Kidney epithelial cell (primary cell): ENCODE measurements at regions not wholly inside any gene's neighbourhood (a gene's known extent, or its start where the extent isn't known, plus 50 kb on each side); places are given as distances from the start of the nearest gene placed in this dataset.

Experiments used
- DNase-seq: peaks from one replicate; pipeline ENCODE4 v3.0.0-alpha.2; 2010; ENCODE audit warnings: low read depth
- H3K27me3 ChIP-seq: 2 replicates; pipeline ENCODE4 v1.6.0; 2011; ENCODE audit warnings: low read length; ENCODE audit not compliant: control insufficient read depth, insufficient read depth
- H3K36me3 ChIP-seq: 2 replicates; pipeline ENCODE4 v1.5.1; 2011; ENCODE audit warnings: low read length; ENCODE audit not compliant: control insufficient read depth, insufficient read depth
- H3K4me3 ChIP-seq: 2 replicates; pipeline ENCODE4 v1.5.1; 2011; ENCODE audit warnings: low read depth, mild to moderate bottlenecking, control low read depth, low read length
- TF ChIP-seq, protein P1 (sequence below): IDR thresholded peaks from 2 replicates; pipeline ENCODE4 v1.5.1; 2011; ENCODE audit warnings: mild to moderate bottlenecking, moderate library complexity, low read length, control low read depth, inconsistent platforms; ENCODE audit not compliant: insufficient read depth, poor library complexity, severe bottlenecking

DNA sequence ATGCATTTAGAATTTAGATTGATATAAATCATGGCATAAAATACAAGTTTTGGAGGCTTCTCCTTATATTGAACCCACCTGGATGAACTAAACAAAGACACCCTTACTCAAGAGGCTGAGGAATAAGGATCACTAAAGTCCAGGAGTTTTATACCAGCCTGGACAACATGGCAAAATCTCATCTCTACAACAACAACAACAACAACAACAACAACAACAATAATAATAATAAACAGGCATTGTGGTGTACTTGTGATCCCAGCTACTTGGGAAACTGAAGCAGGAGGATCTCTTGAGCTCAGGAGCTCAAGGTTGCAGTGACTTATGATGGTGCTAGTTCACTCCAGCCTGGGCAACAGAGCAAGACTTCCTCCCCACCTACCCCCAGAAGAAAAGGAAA is 558.0 kb downstream of the TOX3 start:
- TF ChIP-seq, protein P1, sequence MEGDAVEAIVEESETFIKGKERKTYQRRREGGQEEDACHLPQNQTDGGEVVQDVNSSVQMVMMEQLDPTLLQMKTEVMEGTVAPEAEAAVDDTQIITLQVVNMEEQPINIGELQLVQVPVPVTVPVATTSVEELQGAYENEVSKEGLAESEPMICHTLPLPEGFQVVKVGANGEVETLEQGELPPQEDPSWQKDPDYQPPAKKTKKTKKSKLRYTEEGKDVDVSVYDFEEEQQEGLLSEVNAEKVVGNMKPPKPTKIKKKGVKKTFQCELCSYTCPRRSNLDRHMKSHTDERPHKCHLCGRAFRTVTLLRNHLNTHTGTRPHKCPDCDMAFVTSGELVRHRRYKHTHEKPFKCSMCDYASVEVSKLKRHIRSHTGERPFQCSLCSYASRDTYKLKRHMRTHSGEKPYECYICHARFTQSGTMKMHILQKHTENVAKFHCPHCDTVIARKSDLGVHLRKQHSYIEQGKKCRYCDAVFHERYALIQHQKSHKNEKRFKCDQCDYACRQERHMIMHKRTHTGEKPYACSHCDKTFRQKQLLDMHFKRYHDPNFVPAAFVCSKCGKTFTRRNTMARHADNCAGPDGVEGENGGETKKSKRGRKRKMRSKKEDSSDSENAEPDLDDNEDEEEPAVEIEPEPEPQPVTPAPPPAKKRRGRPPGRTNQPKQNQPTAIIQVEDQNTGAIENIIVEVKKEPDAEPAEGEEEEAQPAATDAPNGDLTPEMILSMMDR = no peak
- no peak for DNase-seq
- no peaks in the 10 kb centered on the region for H3K27me3 ChIP-seq
- H3K4me3 ChIP-seq = no peak overlapping the region
- no peaks in the 10 kb centered on the region for H3K36me3 ChIP-seq

DNA sequence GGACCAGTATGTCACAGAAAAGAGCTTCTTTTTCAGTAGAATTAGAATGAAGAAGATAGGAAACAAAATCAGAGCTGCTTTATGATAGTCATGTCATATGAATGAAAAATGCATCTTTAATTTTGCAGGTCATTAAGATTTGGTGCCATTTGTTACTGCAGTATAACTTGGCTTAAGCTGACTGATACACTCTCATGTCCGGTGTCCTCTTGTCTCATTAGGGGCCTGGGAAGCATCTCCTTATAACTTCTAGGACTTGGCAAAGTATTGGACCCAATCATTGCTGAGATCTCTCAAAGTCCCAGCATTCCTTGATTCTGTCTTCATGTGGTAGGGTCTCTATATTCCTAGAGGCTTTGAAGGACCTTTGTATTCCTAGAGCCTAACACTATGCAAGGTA is 559.4 kb downstream of the TOX3 start:
- TF ChIP-seq, protein P1 = no peak
- DNase-seq = no peak
- H3K27me3 ChIP-seq = no peaks in the 10 kb centered on the region
- H3K4me3 ChIP-seq = no peak overlapping the region
- H3K36me3 ChIP-seq = no peaks in the 10 kb centered on the region

DNA sequence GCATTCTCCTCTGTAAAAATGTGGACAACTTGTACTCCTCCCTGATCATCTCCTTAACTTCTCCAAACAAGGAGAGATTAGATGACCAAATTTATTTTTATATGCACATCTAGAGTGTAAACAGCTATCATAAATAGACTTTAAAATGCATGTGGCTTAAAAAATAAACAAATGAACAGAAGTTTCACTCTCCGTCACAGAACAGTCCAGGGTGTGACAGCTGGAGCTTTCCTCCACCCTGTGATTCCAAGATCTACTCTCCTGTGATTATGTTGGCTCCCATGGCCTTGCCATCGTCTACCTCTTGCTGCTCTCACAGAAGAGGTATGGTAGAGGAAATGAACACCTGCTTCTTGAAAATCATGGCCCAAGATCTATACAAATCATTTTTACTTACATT is 560.2 kb downstream of the TOX3 start:
- Histone ChIP-seq H3K27me3 (no peaks in the 10 kb centered on the region), H3K36me3 (no peaks in the 10 kb centered on the region), H3K4me3 (no peak overlapping the region)
- DNase-seq = no peak
- TF ChIP-seq, protein P1 = no peak

DNA sequence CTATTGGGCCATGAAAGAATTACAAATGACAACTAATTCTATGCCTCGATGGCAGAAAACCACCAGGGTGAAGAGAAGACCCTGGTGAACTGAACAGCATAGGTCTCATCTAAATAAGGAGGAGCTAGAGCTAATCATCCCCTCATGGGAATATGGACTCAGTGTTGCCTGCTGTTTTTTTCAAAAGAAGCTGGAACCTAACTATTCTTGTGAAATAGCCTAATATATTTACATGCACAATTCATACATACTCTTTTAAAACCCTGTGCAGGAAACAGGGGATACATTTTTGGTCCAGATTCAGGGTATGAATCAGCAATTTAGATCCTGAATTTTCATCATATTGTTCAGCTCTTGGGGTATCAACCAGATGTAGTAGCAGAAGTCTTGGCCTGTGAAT is 560.6 kb downstream of the TOX3 start:
- no peak for DNase-seq
- TF ChIP-seq, protein P1 = no peak
- Histone ChIP-seq H3K36me3 (no peaks in the 10 kb centered on the region), H3K4me3 (no peak overlapping the region), H3K27me3 (no peaks in the 10 kb centered on the region)

DNA sequence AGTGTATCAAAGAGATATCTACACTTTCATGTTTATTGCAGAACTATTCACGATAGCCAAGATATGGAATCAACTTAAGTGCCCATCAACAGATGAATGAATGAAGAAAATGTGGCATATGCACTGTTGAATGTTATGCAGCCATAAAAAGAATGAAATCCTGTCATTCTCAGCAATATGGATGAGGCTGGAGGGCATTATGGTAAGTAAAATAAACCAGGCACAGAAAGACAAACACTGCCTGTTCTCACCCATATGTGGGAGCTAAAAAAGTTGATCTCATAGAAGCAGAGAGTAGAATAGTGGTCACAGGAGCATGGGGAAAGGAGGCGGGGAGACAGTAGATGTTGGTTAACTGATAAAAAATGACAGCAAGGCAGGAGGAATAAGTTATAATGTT is 561.8 kb downstream of the TOX3 start:
- TF ChIP-seq, protein P1 = no peak
- H3K36me3 ChIP-seq = no peaks in the 10 kb centered on the region
- H3K27me3 ChIP-seq = no peaks in the 10 kb centered on the region
- no peak overlapping the region for H3K4me3 ChIP-seq
- no peak for DNase-seq

DNA sequence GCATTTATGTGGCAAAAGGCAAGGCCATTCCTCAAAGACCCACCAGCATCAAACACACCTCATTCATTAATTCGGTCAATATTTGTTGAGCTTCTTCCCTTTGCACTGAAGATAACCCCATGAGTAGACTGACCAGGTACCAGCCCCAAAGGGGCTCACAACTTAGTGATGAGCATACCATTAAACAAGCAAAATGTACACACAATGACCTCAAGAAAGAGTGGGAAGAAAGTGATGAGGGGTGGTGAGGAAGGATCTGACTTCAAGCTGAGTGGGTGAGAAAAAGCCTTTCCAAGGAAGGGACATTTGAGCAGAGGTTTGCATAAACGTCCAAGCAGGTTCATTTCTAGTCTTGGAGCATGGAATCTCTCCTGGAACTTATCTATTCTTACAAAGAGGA is 562.5 kb downstream of the TOX3 start:
- no peaks in the 10 kb centered on the region for H3K36me3 ChIP-seq
- TF ChIP-seq, protein P1 = no peak
- DNase-seq = no peak
- H3K27me3 ChIP-seq = no peaks in the 10 kb centered on the region
- H3K4me3 ChIP-seq = no peak overlapping the region
